GM12892 (cell line): ENCODE measurements at regions not wholly inside any gene's neighbourhood (a gene's known extent, or its start where the extent isn't known, plus 50 kb on each side); places are given as distances from the start of the nearest gene placed in this dataset.

Experiments used
- DNase-seq: peaks from one replicate; pipeline ENCODE4 v3.0.0; 2011; ENCODE audit not compliant: insufficient read length
- FAIRE-seq: peaks from 2 replicates; lab custom pipeline; 2011; peaks lifted over from hg19 to GRCh38; lab: Jason Lieb, UNC
- POLR2A ChIP-seq: IDR thresholded peaks from 2 replicates; pipeline ENCODE4 v1.6.1; 2011; ENCODE audit warnings: low read depth, low read length, control low read depth
- POLR2AphosphoS5 ChIP-seq: IDR thresholded peaks from 2 replicates; pipeline ENCODE4 v1.6.1; 2011; ENCODE audit warnings: low read depth, low read length, control low read depth
- TAF1 ChIP-seq: IDR thresholded peaks from 2 replicates; pipeline ENCODE4 v1.6.1; 2011; ENCODE audit warnings: low read depth, mild to moderate bottlenecking, control low read depth, low read length, borderline replicate concordance

DNA sequence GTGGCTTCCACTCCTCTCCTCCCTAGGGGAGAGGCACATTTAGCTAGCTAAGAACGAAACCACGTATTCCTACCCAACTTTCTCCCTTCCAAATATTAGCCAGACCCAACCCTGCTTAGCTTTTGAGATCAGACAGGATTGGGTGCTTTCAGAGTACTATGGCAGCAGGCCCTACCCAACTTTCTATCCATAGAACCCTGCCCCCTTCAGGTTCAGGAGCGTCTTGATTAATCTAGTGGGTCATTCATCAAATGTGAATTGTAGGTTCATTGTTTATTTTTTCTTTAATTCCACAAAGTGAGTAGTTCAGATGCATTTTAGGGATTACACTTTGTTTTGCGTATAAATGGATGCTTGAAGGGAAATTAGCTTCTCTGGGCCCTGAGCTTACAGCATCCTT lies 188.3 kb downstream of the MIB1 start:
- no peak for FAIRE-seq
- no peak for TF ChIP-seq POLR2AphosphoS5
- TF ChIP-seq POLR2A = no peak
- TF ChIP-seq TAF1 = no peak
- DNase-seq = no peak

GRCh38 chr18:21930177-21930576 lies 189.6 kb downstream of the MIB1 start:
- no peak for DNase-seq
- FAIRE-seq = no peak
- no peak for TF ChIP-seq POLR2AphosphoS5
- no peak for TF ChIP-seq POLR2A
- no peak for TF ChIP-seq TAF1

GRCh38 chr18:21933931-21934765 lies 193.6 kb downstream of the MIB1 start:
- FAIRE-seq = no peak
- no peak for DNase-seq
- TF ChIP-seq TAF1 (no peak), POLR2A (no peak), POLR2AphosphoS5 (no peak)

DNA sequence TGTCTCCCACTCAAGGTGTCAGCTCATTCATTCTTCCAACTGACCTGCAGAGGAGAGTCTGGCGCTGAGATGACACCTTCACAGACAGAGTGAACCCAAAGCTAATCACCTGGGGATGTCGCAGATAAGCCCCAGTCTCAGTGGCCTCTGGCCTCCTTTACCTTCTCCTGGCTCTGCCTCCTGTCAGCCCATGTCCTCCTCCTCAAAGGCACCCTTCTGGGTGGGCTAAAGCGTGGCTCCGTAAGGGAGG lies 194.1 kb downstream of the MIB1 start:
- DNase-seq = no peak
- no peak for FAIRE-seq
- no peak for TF ChIP-seq POLR2AphosphoS5
- no peak for TF ChIP-seq POLR2A
- TF ChIP-seq TAF1 = no peak

- DNase-seq (no peak), FAIRE-seq (no peak)
- TF ChIP-seq POLR2AphosphoS5 (no peak), POLR2A (no peak)
Measured at GRCh38 chr18:21943456-21943855, 202.9 kb downstream of the MIB1 start.

DNA sequence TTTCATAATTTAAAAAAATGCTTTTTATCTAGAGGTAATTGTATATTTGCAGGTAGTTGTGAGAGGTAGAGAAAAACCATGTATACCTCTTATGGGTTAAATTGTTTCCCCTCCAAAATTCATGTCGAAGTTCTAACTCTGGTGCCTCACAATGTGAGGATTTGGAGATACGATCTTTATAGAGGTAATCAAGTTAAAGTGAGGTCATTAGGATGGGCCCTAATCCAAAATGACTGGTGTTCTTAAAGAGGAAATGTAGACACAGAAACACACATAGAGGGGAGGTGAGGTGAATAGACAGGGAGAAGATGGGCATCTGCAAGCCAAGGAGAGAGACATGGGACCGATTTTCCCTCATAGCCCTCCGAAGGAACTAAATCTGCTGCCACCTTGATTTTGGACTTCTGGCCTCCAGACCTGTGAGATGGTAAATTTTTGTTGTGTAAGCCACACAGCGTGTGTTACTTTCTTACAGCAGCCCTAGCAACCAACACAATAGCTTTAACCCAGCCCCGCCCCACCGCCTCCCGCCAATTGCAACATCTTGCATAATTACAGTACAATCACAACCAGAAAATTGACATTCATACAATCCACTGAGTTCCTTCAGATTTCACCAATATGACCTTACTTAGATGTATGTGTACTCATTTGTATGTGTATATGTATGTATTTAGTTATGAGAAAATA lies 208.9 kb downstream of the MIB1 start:
- no peak for FAIRE-seq
- TF ChIP-seq POLR2A (no peak), TAF1 (no peak), POLR2AphosphoS5 (no peak)
- DNase-seq = no peak

DNA sequence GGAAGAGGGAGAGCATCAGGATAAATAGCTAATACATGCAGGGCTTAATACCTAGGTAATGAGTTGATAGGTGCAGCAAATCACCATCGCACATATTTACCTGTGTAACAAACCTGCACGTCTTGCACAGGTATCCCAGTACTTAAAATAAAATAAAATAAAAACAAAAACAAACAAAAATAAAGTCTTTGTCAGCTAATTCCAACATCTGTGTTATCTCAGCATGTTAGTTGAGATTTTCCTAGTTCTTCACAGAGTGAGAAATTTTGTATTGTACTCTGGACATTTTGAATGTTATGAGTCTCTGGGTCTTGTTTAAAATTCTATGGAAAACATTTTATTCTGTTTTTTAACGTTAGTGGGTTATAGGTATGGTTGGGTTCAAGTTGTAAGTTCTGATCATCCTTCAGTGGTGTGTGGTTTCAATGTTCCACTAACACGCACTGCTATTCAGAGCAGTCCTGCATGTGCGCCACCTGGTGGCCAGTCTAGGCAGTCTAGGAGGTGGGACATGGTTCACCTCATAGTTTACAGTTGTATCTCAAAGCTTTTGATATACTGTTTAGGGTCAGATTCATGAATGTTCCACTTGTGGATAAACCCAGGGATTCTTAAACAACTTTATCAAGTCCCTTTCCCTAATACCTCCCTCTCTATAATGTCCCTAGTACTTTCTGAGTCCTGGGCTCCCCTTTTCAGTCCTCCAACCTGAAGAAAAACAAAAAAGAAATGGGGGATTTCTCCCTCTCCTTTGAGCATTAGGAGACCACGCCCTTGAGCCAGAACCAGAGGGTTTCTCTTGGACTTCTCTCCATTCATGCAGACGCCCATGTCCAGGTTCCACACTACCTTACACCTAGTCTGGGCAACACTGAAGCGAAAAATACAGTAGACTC lies 213.4 kb upstream of the GATA6 start:
- FAIRE-seq = peak; percentile 63
- no peak for TF ChIP-seq POLR2A
- no peak for TF ChIP-seq POLR2AphosphoS5
- TF ChIP-seq TAF1 = no peak
- peak; percentile 38 for DNase-seq

- no peak for DNase-seq
- FAIRE-seq = no peak
Measured at GRCh38 chr18:21958263-21958662, 211.1 kb upstream of the GATA6 start.

DNA sequence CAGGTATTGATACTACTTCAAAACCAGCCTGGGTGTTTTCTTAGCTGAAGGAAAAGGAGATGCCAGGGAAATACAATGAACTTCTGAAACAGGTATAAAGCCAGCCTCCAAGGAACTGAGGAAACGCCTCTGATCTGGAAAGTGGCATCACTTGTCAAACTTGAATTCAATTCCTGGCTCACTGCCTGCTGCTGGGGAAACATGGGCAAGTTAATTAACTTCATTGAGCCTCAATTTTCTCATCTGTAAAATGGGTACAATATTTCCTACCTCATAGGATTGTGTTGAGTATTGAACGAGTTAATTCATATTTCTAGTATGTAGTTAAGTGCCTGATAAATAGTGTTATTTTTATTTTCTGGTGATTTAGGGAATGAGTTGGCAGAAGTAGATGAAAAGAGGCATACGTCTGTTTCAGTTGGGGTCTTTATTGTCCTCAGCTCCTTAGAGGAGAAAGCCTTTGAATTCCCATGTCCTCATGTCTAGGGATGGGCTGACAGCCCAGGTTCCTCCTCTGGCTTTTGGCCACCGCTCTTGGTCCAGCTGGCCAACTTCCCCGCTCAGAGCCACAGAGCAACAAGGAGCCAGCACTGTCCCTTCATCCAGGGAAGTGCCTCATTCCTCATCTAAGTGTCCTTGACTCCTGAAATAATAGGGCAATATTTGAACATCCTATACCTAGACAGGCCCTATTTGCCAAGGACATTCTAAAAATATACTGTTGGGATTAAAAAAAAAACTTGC lies 210.5 kb upstream of the GATA6 start:
- TF ChIP-seq POLR2A (no peak), POLR2AphosphoS5 (no peak), TAF1 (no peak)
- FAIRE-seq (no peak), DNase-seq (no peak)

More at GRCh38 chr18:21958263-21958662, 211.1 kb upstream of the GATA6 start:
- TF ChIP-seq TAF1 = no peak
- no peak for TF ChIP-seq POLR2A
- TF ChIP-seq POLR2AphosphoS5 = no peak

GRCh38 chr18:21960189-21960588 lies 209.2 kb upstream of the GATA6 start:
- TF ChIP-seq TAF1 (no peak), POLR2AphosphoS5 (no peak), POLR2A (no peak)
- FAIRE-seq = no peak
- no peak for DNase-seq
